GM21447 (cell line): ENCODE measurements at regions not wholly inside any gene's neighbourhood (a gene's known extent, or its start where the extent isn't known, plus 50 kb on each side); places are given as distances from the start of the nearest gene placed in this dataset.
"Not testable (repeated sequence)": the region's sequence is repeated elsewhere in the genome, so short reads cannot be mapped to it uniquely, and the experiment has no call there.

ENCODE experiments used
- ATAC-seq: cut with Tn5 transposase; IDR thresholded peaks from one replicate; pipeline ENCODE4 v1.9.1; 2021; ENCODE audit not compliant: unreplicated experiment

- no peak for ATAC-seq
Observed at GRCh38 chr7:48992816-48993215, 68.5 kb downstream of the CDC14C start.

- ATAC-seq = peak; percentile 96
Observed at GRCh38 chr7:49001610-49002033, 77.3 kb downstream of the CDC14C start.

GRCh38 chr7:49010717-49011116 is 86.4 kb downstream of the CDC14C start:
- ATAC-seq = no peak

- ATAC-seq = no peak
Observed at GRCh38 chr7:49014870-49015269, 90.5 kb downstream of the CDC14C start.

- no peak for ATAC-seq
Observed at GRCh38 chr7:49020145-49020544, 95.8 kb downstream of the CDC14C start.

GRCh38 chr7:49022448-49022847 is 98.1 kb downstream of the CDC14C start:
- no peak for ATAC-seq

GRCh38 chr7:49023345-49024328 is 99.3 kb downstream of the CDC14C start:
- ATAC-seq = no peak

- no peak for ATAC-seq
Observed at GRCh38 chr7:49030221-49030620, 105.9 kb downstream of the CDC14C start.

- ATAC-seq = not testable (repeated sequence)
Observed at GRCh38 chr7:49033140-49033539, 108.8 kb downstream of the CDC14C start.

GRCh38 chr7:49037346-49038210 is 113.2 kb downstream of the CDC14C start:
- no peak for ATAC-seq

GRCh38 chr7:49038821-49039358 is 114.5 kb downstream of the CDC14C start:
- ATAC-seq = no peak

- no peak for ATAC-seq
Observed at GRCh38 chr7:49060743-49061142, 136.4 kb downstream of the CDC14C start.

- no peak for ATAC-seq
Observed at GRCh38 chr7:49074538-49074937, 150.2 kb downstream of the CDC14C start.

GRCh38 chr7:49080896-49081475 is 156.6 kb downstream of the CDC14C start:
- ATAC-seq = no peak

- no peak for ATAC-seq
Observed at GRCh38 chr7:49088017-49088416, 163.7 kb downstream of the CDC14C start.

GRCh38 chr7:49089717-49090116 is 165.4 kb downstream of the CDC14C start:
- no peak for ATAC-seq

GRCh38 chr7:49091089-49091488 is 166.7 kb downstream of the CDC14C start:
- no peak for ATAC-seq

- no peak for ATAC-seq
Observed at GRCh38 chr7:49091519-49091918, 167.2 kb downstream of the CDC14C start.

GRCh38 chr7:49093218-49093617 is 168.9 kb downstream of the CDC14C start:
- no peak for ATAC-seq

- ATAC-seq = no peak
Observed at GRCh38 chr7:49094866-49095265, 170.5 kb downstream of the CDC14C start.
